A673 (cell line): ENCODE measurements at regions not wholly inside any gene's neighbourhood (a gene's known extent, or its start where the extent isn't known, plus 50 kb on each side); places are given as distances from the start of the nearest gene placed in this dataset.

Experiments used
- BruUV-seq: library from RNA; stranded (reverse); fragments of 400-500 nt; replicated peaks from 2 replicates; lab custom pipeline; 2021; lab: Mats Ljungman, UMichigan
- CTCF ChIA-PET: fragments of 300-600 bp; sonication (Branson Sonifier 250); formaldehyde crosslinking; loops from one replicate; lab custom pipeline; 2022; ENCODE audit warnings: antibody characterized with exemption; lab: Charles Lee
- POLR2A ChIA-PET: fragments of 300-600 bp; sonication (Branson Sonifier 250); formaldehyde crosslinking; loops from one replicate; lab custom pipeline; 2022; ENCODE audit warnings: antibody characterized with exemption; ENCODE audit not compliant: low non-redundant PET; lab: Charles Lee
- DNase-seq: peaks from one replicate; pipeline ENCODE4 v3.0.0-alpha.2; 2015; ENCODE audit warnings: low spot score
- H3K27ac ChIP-seq: fragments of 200-600 bp; sonication (generic); 2 replicates; pipeline ENCODE4 v1.5.1; 2016; ENCODE audit warnings: mixed run types, low read depth, mild to moderate bottlenecking, mixed read lengths, antibody characterized with exemption, low read length; ENCODE audit not compliant: poor library complexity, severe bottlenecking
- H3K27me3 ChIP-seq: fragments of 200-600 bp; sonication (generic); replicated peaks from 2 replicates; pipeline ENCODE4 v1.6.1; 2017; ENCODE audit warnings: mixed run types, low read depth, mild to moderate bottlenecking, mixed read lengths, antibody characterized with exemption, low read length; ENCODE audit not compliant: insufficient read depth, poor library complexity
- H3K36me3 ChIP-seq: fragments of 200-600 bp; sonication (generic); 2 replicates; pipeline ENCODE4 v1.6.1; 2016; ENCODE audit warnings: mixed run types, mild to moderate bottlenecking, mixed read lengths, antibody characterized with exemption, low read length; ENCODE audit not compliant: insufficient read depth, poor library complexity, severe bottlenecking
- H3K4me1 ChIP-seq: fragments of 200-600 bp; sonication (generic); 2 replicates; pipeline ENCODE4 v1.6.1; 2017; ENCODE audit warnings: mixed run types, mild to moderate bottlenecking, mixed read lengths, antibody characterized with exemption, low read length; ENCODE audit not compliant: insufficient read depth, poor library complexity, severe bottlenecking
- H3K4me3 ChIP-seq: fragments of 200-600 bp; sonication (generic); 2 replicates; pipeline ENCODE4 v1.5.1; 2016; ENCODE audit warnings: low read depth, mixed run types, mild to moderate bottlenecking, mixed read lengths, low read length; ENCODE audit not compliant: poor library complexity, severe bottlenecking
- H3K9me3 ChIP-seq: fragments of 200-600 bp; sonication (generic); 2 replicates; pipeline ENCODE4 v1.6.1; 2016; ENCODE audit warnings: mixed run types, low read depth, mild to moderate bottlenecking, mixed read lengths, antibody characterized with exemption, low read length; ENCODE audit not compliant: poor library complexity, severe bottlenecking
- EZH2 ChIP-seq: fragments of 200-600 bp; sonication (generic); IDR thresholded peaks from 2 replicates; pipeline ENCODE4 v1.6.1; 2017; ENCODE audit warnings: borderline replicate concordance, low read depth, mild to moderate bottlenecking, mixed read lengths, antibody characterized with exemption, low read length; ENCODE audit not compliant: poor library complexity, severe bottlenecking
- intact Hi-C: fragments of 100-400 bp; cut with micrococcal nuclease; formaldehyde crosslinking; loops from one replicate; pipeline ENCODE4 v1.10.0; 2022; ENCODE audit not compliant: unreplicated experiment
- TF ChIP-seq, protein P1 (sequence below): fragments of 300-800, 200-600 bp; sonication (generic); conservative IDR thresholded peaks from 2 replicates; pipeline ENCODE4 v1.5.1; 2017; ENCODE audit warnings: low read depth, mild to moderate bottlenecking, antibody characterized with exemption, low read length, moderate library complexity, mixed read lengths

DNA sequence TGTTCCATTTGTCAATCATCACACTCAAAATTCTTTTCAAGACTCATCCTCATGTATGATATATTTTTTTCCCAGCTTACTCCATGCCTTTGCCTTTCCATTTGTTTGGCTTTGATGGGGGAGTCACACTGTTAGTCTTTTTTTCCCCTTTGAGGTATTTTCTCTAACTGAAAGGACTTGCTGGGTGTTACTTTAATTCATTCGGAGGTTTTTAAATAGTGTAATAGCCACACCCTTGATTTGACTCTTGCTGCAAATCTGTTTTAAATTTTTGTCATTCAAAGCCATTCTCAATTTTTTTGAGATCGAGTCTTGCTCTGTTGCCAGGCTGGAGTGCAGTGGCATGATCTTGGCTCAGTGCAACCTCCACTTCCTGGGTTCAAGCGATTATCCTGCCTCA lies 84.1 kb downstream of the C11orf87 start:
- ChIA-PET POLR2A (interaction anchor here (0.6 kb wide), 1 partner anchor 51 kb away, joined by 4 read pairs; no protein-coding TSS in a partner anchor), CTCF (no interaction called here)
- intact Hi-C loops, result no loop called here
- no peaks in the 10 kb centered on the region for H3K9me3 ChIP-seq
- no peaks in the 10 kb centered on the region for H3K4me1 ChIP-seq
- DNase-seq, result no peak
- H3K36me3 ChIP-seq, result no peaks in the 10 kb centered on the region
- no peaks in the 10 kb centered on the region for H3K27me3 ChIP-seq
- no TSS peak for BruUV-seq
- no peak overlapping the region for H3K4me3 ChIP-seq
- no peak overlapping the region for H3K27ac ChIP-seq
- TF ChIP-seq, protein P1, sequence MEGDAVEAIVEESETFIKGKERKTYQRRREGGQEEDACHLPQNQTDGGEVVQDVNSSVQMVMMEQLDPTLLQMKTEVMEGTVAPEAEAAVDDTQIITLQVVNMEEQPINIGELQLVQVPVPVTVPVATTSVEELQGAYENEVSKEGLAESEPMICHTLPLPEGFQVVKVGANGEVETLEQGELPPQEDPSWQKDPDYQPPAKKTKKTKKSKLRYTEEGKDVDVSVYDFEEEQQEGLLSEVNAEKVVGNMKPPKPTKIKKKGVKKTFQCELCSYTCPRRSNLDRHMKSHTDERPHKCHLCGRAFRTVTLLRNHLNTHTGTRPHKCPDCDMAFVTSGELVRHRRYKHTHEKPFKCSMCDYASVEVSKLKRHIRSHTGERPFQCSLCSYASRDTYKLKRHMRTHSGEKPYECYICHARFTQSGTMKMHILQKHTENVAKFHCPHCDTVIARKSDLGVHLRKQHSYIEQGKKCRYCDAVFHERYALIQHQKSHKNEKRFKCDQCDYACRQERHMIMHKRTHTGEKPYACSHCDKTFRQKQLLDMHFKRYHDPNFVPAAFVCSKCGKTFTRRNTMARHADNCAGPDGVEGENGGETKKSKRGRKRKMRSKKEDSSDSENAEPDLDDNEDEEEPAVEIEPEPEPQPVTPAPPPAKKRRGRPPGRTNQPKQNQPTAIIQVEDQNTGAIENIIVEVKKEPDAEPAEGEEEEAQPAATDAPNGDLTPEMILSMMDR, result no peak
- no peak for TF ChIP-seq EZH2

DNA sequence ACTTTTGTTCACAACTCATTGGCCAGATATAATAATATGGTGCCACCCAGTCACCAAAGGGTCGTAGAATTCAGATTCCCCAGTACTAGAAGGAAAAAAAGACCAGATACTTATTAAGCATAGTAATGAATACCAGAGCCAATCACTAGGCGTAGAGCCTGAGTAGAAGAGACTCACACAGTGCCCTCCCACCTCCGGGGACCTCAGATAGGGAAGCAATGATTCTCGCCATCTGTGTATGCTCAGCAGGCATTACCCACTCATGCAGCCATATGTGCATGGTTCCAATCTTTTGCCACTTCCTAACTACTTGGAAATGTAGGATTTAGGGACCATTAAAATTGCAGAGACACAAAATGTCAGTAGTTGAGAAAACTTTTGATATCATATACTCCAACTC lies 85.3 kb downstream of the C11orf87 start:
- no peaks in the 10 kb centered on the region for H3K27me3 ChIP-seq
- no peak for DNase-seq
- no TSS peak for BruUV-seq
- no peak overlapping the region for H3K4me3 ChIP-seq
- POLR2A ChIA-PET, result no interaction called here
- no peak for TF ChIP-seq EZH2
- TF ChIP-seq, protein P1, result no peak
- intact Hi-C loops, result no loop called here
- CTCF ChIA-PET, result no interaction called here
- H3K27ac ChIP-seq, result no peak overlapping the region
- no peaks in the 10 kb centered on the region for H3K9me3 ChIP-seq
- no peaks in the 10 kb centered on the region for H3K4me1 ChIP-seq
- H3K36me3 ChIP-seq, result no peaks in the 10 kb centered on the region

DNA sequence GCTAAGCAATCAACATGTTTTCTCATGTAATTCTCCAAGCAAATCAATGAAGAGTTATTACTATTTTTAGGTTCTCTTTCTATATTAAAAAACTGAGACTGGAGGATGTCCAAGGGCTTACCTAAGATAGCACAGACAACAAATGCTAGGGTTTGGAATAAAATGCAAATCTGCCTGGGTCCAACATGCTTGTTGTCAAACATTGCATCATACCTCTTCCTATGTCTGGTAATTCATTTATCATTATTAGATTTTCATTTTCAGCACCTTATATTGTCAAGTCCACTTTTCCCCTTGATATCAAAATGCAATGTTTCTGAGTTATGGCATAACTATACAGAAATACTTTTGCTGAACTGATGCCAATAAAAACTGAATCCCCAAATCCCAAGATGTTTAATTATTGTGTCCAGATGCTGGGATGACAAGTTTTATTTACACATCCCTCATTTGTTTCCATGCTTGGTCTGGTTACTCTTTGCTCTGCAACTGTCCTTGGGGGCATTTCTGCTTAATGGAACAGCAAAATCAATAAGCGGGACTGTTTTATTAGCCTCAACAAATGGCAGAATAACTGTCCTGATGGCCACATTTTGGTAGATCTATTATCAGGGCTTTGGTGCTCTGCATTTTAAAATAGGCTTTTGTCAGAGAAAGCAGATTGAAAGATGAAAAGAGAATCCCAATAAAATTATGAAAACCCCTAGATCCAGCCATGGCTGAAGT lies 86.0 kb downstream of the C11orf87 start:
- Histone ChIP-seq H3K4me1 (no peaks in the 10 kb centered on the region), H3K36me3 (no peaks in the 10 kb centered on the region), H3K9me3 (no peaks in the 10 kb centered on the region), H3K27me3 (no peaks in the 10 kb centered on the region), H3K4me3 (no peak overlapping the region), H3K27ac (no peak overlapping the region)
- intact Hi-C loops, result no loop called here
- BruUV-seq, result no TSS peak
- ChIA-PET CTCF (no interaction called here), POLR2A (no interaction called here)
- DNase-seq, result no peak
- TF ChIP-seq EZH2, result no peak
- TF ChIP-seq, protein P1, result no peak
